Cardiac muscle cell (in vitro differentiated cells and primary cell): ENCODE measurements at regions not wholly inside any gene's neighbourhood (a gene's known extent, or its start where the extent isn't known, plus 50 kb on each side); places are given as distances from the start of the nearest gene placed in this dataset.

ENCODE experiments used
- DNase-seq, 2 donors: peaks; one replicate each; pipeline versions ENCODE4 v3.0.0 to v3.0.0-alpha.2; 2010 to 2017; ENCODE audit warnings: low read depth in 1 of 2, low spot score in 1 of 2
- H3K27ac ChIP-seq: fragments of 200-600 bp; sonication (generic); 2 replicates; pipeline ENCODE4 v1.5.1; 2016
- H3K27me3 ChIP-seq: fragments of 200-600 bp; sonication (generic); 2 replicates; pipeline ENCODE4 v1.6.0; 2016; ENCODE audit warnings: control low read depth
- H3K36me3 ChIP-seq: fragments of 200-600 bp; sonication (generic); 2 replicates; pipeline ENCODE4 v1.5.1; 2016; ENCODE audit warnings: control low read depth
- H3K4me1 ChIP-seq: fragments of 200-600 bp; sonication (generic); 2 replicates; pipeline ENCODE4 v1.8.1; 2017; ENCODE audit warnings: low read depth, mild to moderate bottlenecking, mixed run types
- H3K4me3 ChIP-seq: fragments of 200-600 bp; sonication (generic); 2 replicates; pipeline ENCODE4 v1.5.1; 2016; ENCODE audit warnings: mild to moderate bottlenecking
- H3K9me3 ChIP-seq: fragments of 200-600 bp; sonication (generic); 2 replicates; pipeline ENCODE4 v1.5.1; 2017; ENCODE audit warnings: low read depth, mild to moderate bottlenecking, control low read depth
- CTCF ChIP-seq: IDR thresholded peaks from 2 replicates; pipeline ENCODE4 v1.5.1; 2012; ENCODE audit warnings: low read depth, mild to moderate bottlenecking, low read length

GRCh38 chr2:9092383-9093282, 89.1 kb upstream of the MBOAT2 start:
- Histone ChIP-seq H3K4me3 (no peak overlapping the region), H3K9me3 (no peaks in the 10 kb centered on the region), H3K36me3 (no peaks in the 10 kb centered on the region), H3K27me3 (no peaks in the 10 kb centered on the region), H3K27ac (no peak overlapping the region), H3K4me1 (no peaks in the 10 kb centered on the region)
- no peak for TF ChIP-seq CTCF
- DNase-seq: no peak

GRCh38 chr2:9091811-9092210, 88.3 kb upstream of the MBOAT2 start:
- Histone ChIP-seq H3K27me3 (no peaks in the 10 kb centered on the region), H3K36me3 (no peaks in the 10 kb centered on the region), H3K4me3 (no peak overlapping the region), H3K27ac (no peak overlapping the region), H3K4me1 (no peaks in the 10 kb centered on the region), H3K9me3 (no peaks in the 10 kb centered on the region)
- no peak for DNase-seq
- TF ChIP-seq CTCF: no peak

DNA sequence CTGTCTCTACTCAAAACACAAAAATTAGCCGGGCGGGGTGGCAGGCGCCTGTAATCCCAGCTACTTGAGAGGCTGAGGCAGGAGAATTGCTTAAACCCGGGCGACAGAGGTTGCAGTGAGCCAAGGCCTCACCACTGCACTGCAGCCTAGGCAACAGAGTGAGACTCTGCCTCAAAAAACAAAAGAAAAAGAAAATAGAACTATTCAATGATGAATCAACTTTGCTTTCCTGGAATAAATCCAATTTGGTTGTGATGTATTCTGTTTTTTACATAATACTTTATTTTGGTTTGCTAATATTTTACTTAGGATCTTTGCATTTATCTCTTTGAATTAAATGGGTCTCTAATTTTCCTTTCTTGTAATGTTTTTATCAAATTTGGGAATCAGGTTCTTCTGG, 86.3 kb upstream of the MBOAT2 start:
- Histone ChIP-seq H3K27ac (no peak overlapping the region), H3K9me3 (no peaks in the 10 kb centered on the region), H3K4me1 (no peaks in the 10 kb centered on the region), H3K4me3 (no peak overlapping the region), H3K27me3 (no peaks in the 10 kb centered on the region), H3K36me3 (no peaks in the 10 kb centered on the region)
- DNase-seq: no peak
- TF ChIP-seq CTCF: no peak

GRCh38 chr2:9087121-9087681, 83.7 kb upstream of the MBOAT2 start:
- no peaks in the 10 kb centered on the region for H3K27me3 ChIP-seq
- no peaks in the 10 kb centered on the region for H3K9me3 ChIP-seq
- H3K36me3 ChIP-seq: no peaks in the 10 kb centered on the region
- TF ChIP-seq CTCF: no peak
- no peak overlapping the region for H3K4me3 ChIP-seq
- no peaks in the 10 kb centered on the region for H3K4me1 ChIP-seq
- DNase-seq: no peak
- H3K27ac ChIP-seq: no peak overlapping the region

DNA sequence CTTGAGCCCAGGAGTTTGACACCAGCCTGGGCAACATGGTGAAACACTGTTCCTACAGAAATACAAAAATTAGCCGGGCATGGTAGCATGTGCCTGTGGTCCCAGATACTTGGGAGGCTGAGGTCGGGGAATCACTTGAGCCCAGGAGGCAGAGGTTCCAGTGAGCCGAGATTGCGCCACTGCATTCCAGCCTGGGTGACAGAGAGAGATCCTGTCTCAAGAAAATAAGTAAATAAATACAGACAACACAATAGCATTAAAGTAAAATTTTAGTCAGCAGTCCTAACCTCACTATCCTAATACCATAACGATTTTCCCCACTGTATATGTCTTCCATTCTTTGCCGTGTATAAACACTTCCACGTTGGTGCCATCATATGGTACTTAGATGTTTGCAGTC, 83.0 kb upstream of the MBOAT2 start:
- no peak for TF ChIP-seq CTCF
- Histone ChIP-seq H3K4me3 (no peak overlapping the region), H3K27ac (no peak overlapping the region), H3K9me3 (no peaks in the 10 kb centered on the region), H3K4me1 (no peaks in the 10 kb centered on the region), H3K36me3 (no peaks in the 10 kb centered on the region), H3K27me3 (no peaks in the 10 kb centered on the region)
- no peak for DNase-seq
